CD14-positive monocyte (primary cell): ENCODE measurements at regions not wholly inside any gene's neighbourhood (a gene's known extent, or its start where the extent isn't known, plus 50 kb on each side); places are given as distances from the start of the nearest gene placed in this dataset.
A peak's percentile ranks its signal among the peaks of the same experiment; 100 is the strongest.

Source experiments
- DNase-seq, 3 donors: peaks; one replicate each; pipeline ENCODE4 v3.0.0-alpha.2; 2011 to 2022
- H2AFZ ChIP-seq: 2 replicates; pipeline ENCODE4 v1.6.0; 2012; ENCODE audit warnings: mild to moderate bottlenecking, low read depth, low read length, inconsistent platforms; ENCODE audit not compliant: insufficient read depth, poor library complexity, severe bottlenecking
- H3K27ac ChIP-seq, 2 donors: 1 replicate in 1 of 2; 2 replicates in 1 of 2; pipeline ENCODE4 v1.5.1; 2012 to 2013; ENCODE audit warnings: low read length in 2 of 2, control low read depth in 1 of 2, inconsistent platforms in 1 of 2, low read depth in 1 of 2, mild to moderate bottlenecking in 1 of 2
- H3K27me3 ChIP-seq, 2 donors: one replicate each; pipeline versions ENCODE4 v1.6.0 to v1.6.1; 2011 to 2013; ENCODE audit warnings: low read length in 2 of 2; ENCODE audit not compliant: control insufficient read depth in 2 of 2, insufficient read depth in 2 of 2
- H3K36me3 ChIP-seq, 2 donors: replicated peaks in 1 of 2; 1 replicate in 1 of 2; 2 replicates in 1 of 2; pipeline versions ENCODE4 v1.5.1 to v1.6.1; 2012 to 2013; ENCODE audit warnings: low read length in 2 of 2, control low read depth in 1 of 2, inconsistent platforms in 1 of 2, mild to moderate bottlenecking in 1 of 2; ENCODE audit not compliant: insufficient read depth in 2 of 2, control insufficient read depth in 1 of 2
- H3K4me1 ChIP-seq, 2 donors: 1 replicate in 1 of 2; 2 replicates in 1 of 2; pipeline versions ENCODE4 v1.5.1 to v1.6.1; 2012 to 2013; ENCODE audit warnings: low read length in 2 of 2, control low read depth in 1 of 2, inconsistent platforms in 1 of 2, mild to moderate bottlenecking in 1 of 2, moderate library complexity in 1 of 2; ENCODE audit not compliant: insufficient read depth in 2 of 2, control insufficient read depth in 1 of 2
- H3K4me2 ChIP-seq: replicated peaks from 2 replicates; pipeline ENCODE3; 2012; ENCODE audit warnings: low read length, moderate library complexity, mild to moderate bottlenecking; ENCODE audit not compliant: poor library complexity, severe bottlenecking; ENCODE audit errors: extremely low read depth
- H3K4me3 ChIP-seq, 3 experiments: fragments of 200-600 bp in 1 of 3; sonication (generic) in 1 of 3; replicated peaks in 1 of 3; 1 replicate in 2 of 3; 2 replicates in 1 of 3; pipeline ENCODE4 v1.5.1; 2011 to 2013; ENCODE audit warnings: low read length in 3 of 3, mild to moderate bottlenecking in 3 of 3, control low read depth in 2 of 3, low read depth in 2 of 3, inconsistent platforms in 1 of 3, moderate library complexity in 1 of 3
- H3K79me2 ChIP-seq: 2 replicates; pipeline ENCODE4 v1.6.0; 2012; ENCODE audit warnings: mild to moderate bottlenecking, control low read depth, inconsistent platforms, low read length, moderate library complexity; ENCODE audit not compliant: insufficient read depth
- H3K9ac ChIP-seq: 2 replicates; pipeline ENCODE4 v1.6.0; 2017; ENCODE audit warnings: low read length, mild to moderate bottlenecking; ENCODE audit not compliant: insufficient read depth, poor library complexity, severe bottlenecking
- H3K9me3 ChIP-seq, 2 donors: replicated peaks in 1 of 2; 1 replicate in 1 of 2; 2 replicates in 1 of 2; pipeline versions ENCODE4 v1.5.1 to v1.6.1; 2012 to 2013; ENCODE audit warnings: low read length in 2 of 2, control low read depth in 1 of 2; ENCODE audit not compliant: control insufficient read depth in 1 of 2, insufficient read depth in 1 of 2
- H4K20me1 ChIP-seq: 2 replicates; pipeline ENCODE4 v1.6.0; 2012; ENCODE audit warnings: mild to moderate bottlenecking, low read length, control low read depth, moderate library complexity; ENCODE audit not compliant: insufficient read depth
- H3K27ac Mint-ChIP-seq, 7 donors: one replicate each; pipeline ENCODE4 v1.8.0; 2020; ENCODE audit warnings: mild to moderate bottlenecking in 7 of 7, mixed read lengths in 7 of 7, moderate library complexity in 6 of 7, inconsistent platforms in 2 of 7
- H3K27me3 Mint-ChIP-seq, 3 donors: one replicate each; pipeline ENCODE4 v1.8.0; 2021 to 2022; ENCODE audit warnings: low read depth in 3 of 3, mild to moderate bottlenecking in 3 of 3, mixed read lengths in 3 of 3, moderate library complexity in 3 of 3, inconsistent platforms in 1 of 3
- H3K36me3 Mint-ChIP-seq, 2 donors: one replicate each; pipeline ENCODE4 v1.8.0; 2020; ENCODE audit warnings: mixed read lengths in 2 of 2, inconsistent platforms in 1 of 2, mild to moderate bottlenecking in 1 of 2
- H3K4me1 Mint-ChIP-seq: one replicate; pipeline ENCODE4 v1.8.0; 2020; ENCODE audit warnings: mild to moderate bottlenecking, mixed read lengths
- H3K4me3 Mint-ChIP-seq, 2 donors: one replicate each; pipeline ENCODE4 v1.8.0; 2020; ENCODE audit warnings: mild to moderate bottlenecking in 2 of 2, mixed read lengths in 2 of 2, moderate library complexity in 1 of 2
- H3K9me3 Mint-ChIP-seq, 7 donors: one replicate each; pipeline ENCODE4 v1.8.0; 2020 to 2022; ENCODE audit warnings: mixed read lengths in 7 of 7, mild to moderate bottlenecking in 6 of 7, moderate library complexity in 6 of 7, inconsistent platforms in 2 of 7
- WGBS: methylation state at CpG from one replicate; pipeline ENCODE4 v1.1.5; 2013; ENCODE audit warnings: missing lambda C conversion rate; ENCODE audit not compliant: insufficient coverage; 5-methylcytosine and 5-hydroxymethylcytosine counted together
- intact Hi-C, 2 donors: fragments of 100-400 bp; cut with micrococcal nuclease; formaldehyde crosslinking; loops; one replicate each; pipeline versions ENCODE4 v1.15.0 to v1.15.1; 2023
- TF ChIP-seq, protein P1 (sequence below): fragments of 200-600 bp; IDR thresholded peaks from one replicate; pipeline ENCODE4 v1.8.0; 2022; ENCODE audit warnings: antibody characterized with exemption, mild to moderate bottlenecking

DNA sequence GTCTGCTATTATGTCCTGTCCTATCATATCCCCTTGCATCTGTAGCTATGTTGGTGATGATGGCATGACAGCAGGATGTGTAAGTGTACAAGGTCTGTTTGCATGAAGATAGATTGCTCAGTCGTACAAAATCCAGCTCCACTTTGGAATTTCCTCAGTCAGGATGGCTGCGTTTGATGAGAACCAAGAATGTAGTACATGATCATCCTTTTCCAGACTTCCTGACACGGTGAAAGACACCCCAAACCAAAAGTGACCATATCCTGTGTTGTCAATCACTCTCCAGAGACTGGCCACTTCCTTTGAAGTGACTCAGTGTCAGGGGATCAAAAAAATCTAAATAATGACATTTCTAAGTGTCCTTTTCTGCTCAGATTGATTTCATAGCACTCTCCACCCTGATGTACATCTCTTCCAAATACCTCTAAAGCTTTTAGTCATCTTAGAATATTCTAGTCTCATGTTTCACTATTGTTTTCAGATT is 213.4 kb downstream of the PLK2 start:
- H3K27me3 ChIP-seq, result no peaks in the 10 kb centered on the region
- H3K4me3 ChIP-seq, result no peak overlapping the region
- 52% methylated on average over 2 of the region's 3 CpGs for WGBS
- Mint-ChIP-seq H3K27ac (no peak overlapping the region), H3K36me3 (no peaks in the 10 kb centered on the region), H3K4me3 (no peak overlapping the region), H3K27me3 (no peaks in the 10 kb centered on the region), H3K9me3 (peaks cover 0 to 6% (median 1%) of the 10 kb centered on the region in 7 donors), H3K4me1 (peaks cover 15% of the 10 kb centered on the region)
- H3K4me1 ChIP-seq, result peaks cover 7 to 10% of the 10 kb centered on the region in 2 donors
- intact Hi-C loops, result no loop called here
- H3K27ac ChIP-seq, result no peak overlapping the region
- peak in 1 of 3 donors; percentile 11 for DNase-seq
- peaks cover 0 to 3% of the 10 kb centered on the region in 2 donors for H3K9me3 ChIP-seq
- no peak overlapping the region for H2AFZ ChIP-seq
- H3K79me2 ChIP-seq, result no peaks in the 10 kb centered on the region
- no peaks in the 10 kb centered on the region for H4K20me1 ChIP-seq
- no peak overlapping the region for H3K4me2 ChIP-seq
- no peak overlapping the region for H3K9ac ChIP-seq
- TF ChIP-seq, protein P1, sequence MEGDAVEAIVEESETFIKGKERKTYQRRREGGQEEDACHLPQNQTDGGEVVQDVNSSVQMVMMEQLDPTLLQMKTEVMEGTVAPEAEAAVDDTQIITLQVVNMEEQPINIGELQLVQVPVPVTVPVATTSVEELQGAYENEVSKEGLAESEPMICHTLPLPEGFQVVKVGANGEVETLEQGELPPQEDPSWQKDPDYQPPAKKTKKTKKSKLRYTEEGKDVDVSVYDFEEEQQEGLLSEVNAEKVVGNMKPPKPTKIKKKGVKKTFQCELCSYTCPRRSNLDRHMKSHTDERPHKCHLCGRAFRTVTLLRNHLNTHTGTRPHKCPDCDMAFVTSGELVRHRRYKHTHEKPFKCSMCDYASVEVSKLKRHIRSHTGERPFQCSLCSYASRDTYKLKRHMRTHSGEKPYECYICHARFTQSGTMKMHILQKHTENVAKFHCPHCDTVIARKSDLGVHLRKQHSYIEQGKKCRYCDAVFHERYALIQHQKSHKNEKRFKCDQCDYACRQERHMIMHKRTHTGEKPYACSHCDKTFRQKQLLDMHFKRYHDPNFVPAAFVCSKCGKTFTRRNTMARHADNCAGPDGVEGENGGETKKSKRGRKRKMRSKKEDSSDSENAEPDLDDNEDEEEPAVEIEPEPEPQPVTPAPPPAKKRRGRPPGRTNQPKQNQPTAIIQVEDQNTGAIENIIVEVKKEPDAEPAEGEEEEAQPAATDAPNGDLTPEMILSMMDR, result no peak
- H3K36me3 ChIP-seq, result no peaks in the 10 kb centered on the region

DNA sequence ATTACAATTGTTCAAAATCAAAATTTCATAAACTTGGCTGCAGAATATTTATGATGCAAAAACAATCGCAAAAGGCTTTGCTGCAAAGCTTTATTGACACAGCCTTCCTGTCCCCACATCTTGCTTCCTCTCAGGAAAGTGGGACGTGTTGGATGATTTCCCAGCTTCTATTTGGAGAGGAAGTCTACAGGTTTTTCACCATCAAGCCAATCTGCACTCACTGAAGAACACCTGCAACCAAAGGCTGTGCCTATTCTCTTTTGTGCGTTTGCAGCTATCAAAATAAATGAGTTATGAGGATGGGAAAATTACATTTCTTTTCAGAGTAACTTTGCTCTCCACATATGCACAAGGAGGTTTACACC is 214.4 kb downstream of the PLK2 start:
- Mint-ChIP-seq H3K36me3 (no peaks in the 10 kb centered on the region), H3K4me3 (no peak overlapping the region), H3K4me1 (peaks cover 15% of the 10 kb centered on the region), H3K27ac (no peak overlapping the region), H3K9me3 (peaks cover 0 to 4% (median 2%) of the 10 kb centered on the region in 7 donors), H3K27me3 (no peaks in the 10 kb centered on the region)
- intact Hi-C loops, result no loop called here
- no peaks in the 10 kb centered on the region for H3K79me2 ChIP-seq
- H2AFZ ChIP-seq, result peak overlapping the region; percentile 8
- H3K9me3 ChIP-seq, result peaks cover 0 to 3% of the 10 kb centered on the region in 2 donors
- H3K4me3 ChIP-seq, result no peak overlapping the region
- TF ChIP-seq, protein P1, result no peak
- H3K9ac ChIP-seq, result no peak overlapping the region
- H4K20me1 ChIP-seq, result no peaks in the 10 kb centered on the region
- no peak overlapping the region for H3K27ac ChIP-seq
- H3K4me1 ChIP-seq, result peaks cover 7 to 10% of the 10 kb centered on the region in 2 donors
- no peak for DNase-seq
- no peaks in the 10 kb centered on the region for H3K36me3 ChIP-seq
- H3K27me3 ChIP-seq, result no peaks in the 10 kb centered on the region
- no CpG with 5 or more reads among the region's 3 CpGs for WGBS
- H3K4me2 ChIP-seq, result no peak overlapping the region
